ENCODE measurements at regions not wholly inside any gene's neighbourhood (a gene's known extent, or its start where the extent isn't known, plus 50 kb on each side); places are given as distances from the start of the nearest gene placed in this dataset.
"Not testable (repeated sequence)": the region's sequence is repeated elsewhere in the genome, so short reads cannot be mapped to it uniquely, and the experiment has no call there.

- Histone ChIP-seq H3K27ac (replicated peaks) (no peak overlapping the region), H3K27me3 (ENCODE audit: insufficient read depth, poor library complexity, severe bottlenecking) (no peaks in the 10 kb centered on the region), H3K4me3 (replicated peaks; ENCODE audit: insufficient read depth, low read length) (no peak overlapping the region)
- no peak for DNase-seq (ENCODE audit: low read depth in 1 of 2, low spot score in 1 of 2)
- TF ChIP-seq SPI1 (IDR thresholded peaks at IDR 0.05; ENCODE audit: borderline replicate concordance, low read depth) (no peak), CTCF (IDR thresholded peaks at IDR 0.05; ENCODE audit: insufficient read depth, low read length) (no peak), GABPA (IDR thresholded peaks at IDR 0.05; ENCODE audit: low read depth) (no peak), REST (IDR thresholded peaks at IDR 0.05; ENCODE audit: insufficient replicate concordance, low read depth) (no peak), POLR2AphosphoS5 (IDR thresholded peaks at IDR 0.05; ENCODE audit: low read depth) (no peak)
Measured at GRCh38 chr5:171724468-171725204, 61.0 kb upstream of the SMIM23 start.

- Histone ChIP-seq H3K27me3 (ENCODE audit: insufficient read depth, poor library complexity, severe bottlenecking) (no peaks in the 10 kb centered on the region), H3K4me3 (replicated peaks; ENCODE audit: insufficient read depth, low read length) (no peak overlapping the region), H3K27ac (replicated peaks) (no peak overlapping the region)
- no peak for DNase-seq (ENCODE audit: low read depth in 1 of 2, low spot score in 1 of 2)
- TF ChIP-seq GABPA (IDR thresholded peaks at IDR 0.05; ENCODE audit: low read depth): no peak
- TF ChIP-seq CTCF (IDR thresholded peaks at IDR 0.05; ENCODE audit: insufficient read depth, low read length): no peak
- no peak for TF ChIP-seq POLR2AphosphoS5 (IDR thresholded peaks at IDR 0.05; ENCODE audit: low read depth)
- TF ChIP-seq REST (IDR thresholded peaks at IDR 0.05; ENCODE audit: insufficient replicate concordance, low read depth): no peak
- TF ChIP-seq SPI1 (IDR thresholded peaks at IDR 0.05; ENCODE audit: borderline replicate concordance, low read depth): no peak
Measured at GRCh38 chr5:171725205-171725601, 60.4 kb upstream of the SMIM23 start.

GRCh38 chr5:171726819-171727218, 58.8 kb upstream of the SMIM23 start:
- DNase-seq (ENCODE audit: low read depth in 1 of 2, low spot score in 1 of 2); H3K4me3 ChIP-seq (replicated peaks; ENCODE audit: insufficient read depth, low read length); H3K27me3 ChIP-seq (ENCODE audit: insufficient read depth, poor library complexity, severe bottlenecking); H3K27ac ChIP-seq (replicated peaks): not testable (repeated sequence)

- no peak overlapping the region for H3K4me3 ChIP-seq (replicated peaks; ENCODE audit: insufficient read depth, low read length)
- TF ChIP-seq POLR2AphosphoS5 (IDR thresholded peaks at IDR 0.05; ENCODE audit: low read depth) (no peak), SPI1 (IDR thresholded peaks at IDR 0.05; ENCODE audit: borderline replicate concordance, low read depth) (no peak), CTCF (IDR thresholded peaks at IDR 0.05; ENCODE audit: insufficient read depth, low read length) (no peak), GABPA (IDR thresholded peaks at IDR 0.05; ENCODE audit: low read depth) (no peak), REST (IDR thresholded peaks at IDR 0.05; ENCODE audit: insufficient replicate concordance, low read depth) (no peak)
- DNase-seq (ENCODE audit: low read depth in 1 of 2, low spot score in 1 of 2): no peak
- no peaks in the 10 kb centered on the region for H3K27me3 ChIP-seq (ENCODE audit: insufficient read depth, poor library complexity, severe bottlenecking)
- no peak overlapping the region for H3K27ac ChIP-seq (replicated peaks)
Measured at GRCh38 chr5:171728686-171729085, 56.9 kb upstream of the SMIM23 start.

Measured in HL-60 (cell line).